GM08714 (cell line): ENCODE measurements at regions not wholly inside any gene's neighbourhood (a gene's known extent, or its start where the extent isn't known, plus 50 kb on each side); places are given as distances from the start of the nearest gene placed in this dataset.

Source experiments
- H3K4me3 ChIP-seq: fragments of 200-500 bp; sonication (Bioruptor generic); 2 replicates; pipeline ENCODE4 v1.5.1; 2014; ENCODE audit warnings: mild to moderate bottlenecking, low read length, inconsistent platforms
- ZNF274 ChIP-seq: IDR thresholded peaks from 2 replicates; pipeline ENCODE4 v1.6.1; 2012; ENCODE audit warnings: mild to moderate bottlenecking, low read depth, low read length

- no peak overlapping the region for H3K4me3 ChIP-seq
- no peak for TF ChIP-seq ZNF274
Observed at GRCh38 chr3:5523125-5523524, 335.6 kb downstream of the EDEM1 start.

GRCh38 chr3:5531039-5531438 is 343.5 kb downstream of the EDEM1 start:
- TF ChIP-seq ZNF274: no peak
- H3K4me3 ChIP-seq: no peak overlapping the region

- TF ChIP-seq ZNF274: no peak
- H3K4me3 ChIP-seq: no peak overlapping the region
Observed at GRCh38 chr3:5531741-5532290, 344.3 kb downstream of the EDEM1 start.

- no peak for TF ChIP-seq ZNF274
- H3K4me3 ChIP-seq: no peak overlapping the region
Observed at GRCh38 chr3:5540532-5540931, 353.0 kb downstream of the EDEM1 start.

- TF ChIP-seq ZNF274: no peak
- no peak overlapping the region for H3K4me3 ChIP-seq
Observed at GRCh38 chr3:5542472-5542871, 355.0 kb downstream of the EDEM1 start.

GRCh38 chr3:5543047-5543446 is 355.5 kb downstream of the EDEM1 start:
- TF ChIP-seq ZNF274: no peak
- no peak overlapping the region for H3K4me3 ChIP-seq

- H3K4me3 ChIP-seq: no peak overlapping the region
- TF ChIP-seq ZNF274: no peak
Observed at GRCh38 chr3:5545719-5546118, 358.2 kb downstream of the EDEM1 start.

GRCh38 chr3:5553203-5553602 is 365.7 kb downstream of the EDEM1 start:
- no peak overlapping the region for H3K4me3 ChIP-seq
- no peak for TF ChIP-seq ZNF274

- no peak for TF ChIP-seq ZNF274
Observed at GRCh38 chr3:5554245-5554747, 366.8 kb downstream of the EDEM1 start.

GRCh38 chr3:5560199-5560598 is 372.7 kb downstream of the EDEM1 start:
- TF ChIP-seq ZNF274: no peak
- H3K4me3 ChIP-seq: no peak overlapping the region

More at GRCh38 chr3:5554245-5554747, 366.8 kb downstream of the EDEM1 start:
- no peak overlapping the region for H3K4me3 ChIP-seq

GRCh38 chr3:5563537-5564277 is 376.2 kb downstream of the EDEM1 start:
- no peak for TF ChIP-seq ZNF274
- H3K4me3 ChIP-seq: no peak overlapping the region

GRCh38 chr3:5564278-5564666 is 376.8 kb downstream of the EDEM1 start:
- no peak for TF ChIP-seq ZNF274

GRCh38 chr3:5565026-5565425 is 377.5 kb downstream of the EDEM1 start:
- no peak overlapping the region for H3K4me3 ChIP-seq
- no peak for TF ChIP-seq ZNF274

More at GRCh38 chr3:5564278-5564666, 376.8 kb downstream of the EDEM1 start:
- H3K4me3 ChIP-seq: no peak overlapping the region

GRCh38 chr3:5567113-5567512 is 379.6 kb downstream of the EDEM1 start:
- TF ChIP-seq ZNF274: no peak
- no peak overlapping the region for H3K4me3 ChIP-seq

- no peak for TF ChIP-seq ZNF274
- no peak overlapping the region for H3K4me3 ChIP-seq
Observed at GRCh38 chr3:5568451-5568850, 380.9 kb downstream of the EDEM1 start.
